Tibial artery (tissue), 4 donors: ENCODE measurements at regions not wholly inside any gene's neighbourhood (a gene's known extent, or its start where the extent isn't known, plus 50 kb on each side); places are given as distances from the start of the nearest gene placed in this dataset.
"Not testable (repeated sequence)": the region's sequence is repeated elsewhere in the genome, so short reads cannot be mapped to it uniquely, and the experiment has no call there.

Experiments used
- DNase-seq, 2 donors: peaks; one replicate each; pipeline ENCODE4 v3.0.0-alpha.2; 2019
- H3K27ac ChIP-seq, 2 donors: fragments of 200-600 bp; sonication (generic) in 1 of 2; 1 replicate in 1 of 2; 2 replicates in 1 of 2; pipeline ENCODE4 v1.5.1; 2018 to 2019; ENCODE audit warnings: mild to moderate bottlenecking in 1 of 2
- H3K27me3 ChIP-seq, 2 donors: fragments of 200-600 bp; sonication (generic) in 1 of 2; one replicate each; pipeline versions ENCODE4 v1.5.1 to v1.6.0; 2016 to 2019
- H3K36me3 ChIP-seq, 3 donors: fragments of 200-600 bp; sonication (generic) in 2 of 3; one replicate each; pipeline ENCODE4 v1.5.1; 2016 to 2019; ENCODE audit warnings: mild to moderate bottlenecking in 2 of 3
- H3K4me1 ChIP-seq, 4 donors: fragments of 200-600 bp; sonication (generic) in 2 of 4; 1 replicate in 3 of 4; 2 replicates in 1 of 4; pipeline ENCODE4 v1.5.1; 2016 to 2019
- H3K4me3 ChIP-seq, 2 donors: fragments of 200-600 bp; sonication (generic) in 1 of 2; 1 replicate in 1 of 2; 2 replicates in 1 of 2; pipeline ENCODE4 v1.5.1; 2018 to 2019; ENCODE audit warnings: mild to moderate bottlenecking in 2 of 2
- H3K9me3 ChIP-seq, 3 donors: fragments of 200-600 bp; sonication (generic) in 1 of 3; one replicate each; pipeline ENCODE4 v1.5.1; 2016 to 2019
- CTCF ChIP-seq, 2 experiments: fragments of 200-600 bp in 1 of 2; fragments of 450-650 bp in 1 of 2; IDR thresholded peaks; one replicate each; pipeline ENCODE4 v1.5.1; 2017 to 2019; ENCODE audit warnings: antibody characterized with exemption in 2 of 2, mild to moderate bottlenecking in 1 of 2, moderate library complexity in 1 of 2
- intact Hi-C: fragments of 100-400 bp; cut with DNase I; formaldehyde crosslinking; loops from one replicate; pipeline ENCODE4 v1.15.0; 2023; ENCODE audit warnings: low total_unique reads

GRCh38 chr13:18235756-18236527, 945.7 kb downstream of the TUBA3C start:
- no peaks in the 10 kb centered on the region for H3K9me3 ChIP-seq
- no peak overlapping the region for H3K4me3 ChIP-seq
- no peaks in the 10 kb centered on the region for H3K36me3 ChIP-seq
- TF ChIP-seq CTCF (IDR thresholded peaks at IDR 0.05) = no peak
- DNase-seq = no peak
- intact Hi-C loops = no loop called here
- no peaks in the 10 kb centered on the region for H3K4me1 ChIP-seq
- no peaks in the 10 kb centered on the region for H3K27me3 ChIP-seq
- H3K27ac ChIP-seq = no peak overlapping the region

- TF ChIP-seq CTCF (IDR thresholded peaks at IDR 0.05) = no peak
- Histone ChIP-seq H3K4me1 (no peaks in the 10 kb centered on the region), H3K27ac (no peak overlapping the region), H3K4me3 (no peak overlapping the region), H3K36me3 (no peaks in the 10 kb centered on the region), H3K9me3 (no peaks in the 10 kb centered on the region), H3K27me3 (no peaks in the 10 kb centered on the region)
- intact Hi-C loops = no loop called here
- DNase-seq = no peak
Measured at GRCh38 chr13:18235172-18235571, 946.5 kb downstream of the TUBA3C start.

GRCh38 chr13:18234451-18234850, 947.2 kb downstream of the TUBA3C start:
- intact Hi-C loops, H3K27me3 ChIP-seq, H3K27ac ChIP-seq, H3K4me3 ChIP-seq, H3K9me3 ChIP-seq, H3K36me3 ChIP-seq, H3K4me1 ChIP-seq, DNase-seq: not testable (repeated sequence)

GRCh38 chr13:18233783-18234299, 947.8 kb downstream of the TUBA3C start:
- no peak for DNase-seq
- Histone ChIP-seq H3K36me3 (no peaks in the 10 kb centered on the region), H3K27ac (no peak overlapping the region), H3K4me1 (no peaks in the 10 kb centered on the region), H3K27me3 (no peaks in the 10 kb centered on the region), H3K9me3 (no peaks in the 10 kb centered on the region), H3K4me3 (no peak overlapping the region)
- no peak for TF ChIP-seq CTCF (IDR thresholded peaks at IDR 0.05)
- intact Hi-C loops = no loop called here

GRCh38 chr13:18232994-18233782, 948.4 kb downstream of the TUBA3C start:
- H3K36me3 ChIP-seq = no peaks in the 10 kb centered on the region
- no peaks in the 10 kb centered on the region for H3K27me3 ChIP-seq
- H3K4me3 ChIP-seq = no peak overlapping the region
- intact Hi-C loops = no loop called here
- H3K9me3 ChIP-seq = no peaks in the 10 kb centered on the region
- no peak overlapping the region for H3K27ac ChIP-seq
- TF ChIP-seq CTCF (IDR thresholded peaks at IDR 0.05) = no peak
- DNase-seq = no peak
- H3K4me1 ChIP-seq = no peaks in the 10 kb centered on the region
